GM10248 (cell line): ENCODE measurements at regions not wholly inside any gene's neighbourhood (a gene's known extent, or its start where the extent isn't known, plus 50 kb on each side); places are given as distances from the start of the nearest gene placed in this dataset.

Experiments used
- CTCF ChIA-PET: fragments of 300-600 bp; sonication (Branson Sonifier 250); formaldehyde crosslinking; extraction: SDS; loops from one replicate; lab custom pipeline; 2021; ENCODE audit warnings: antibody characterized with exemption; lab: Yijun Ruan, JAX
- POLR2A ChIA-PET: fragments of 350-650 bp; sonication (Branson Sonifier 250); formaldehyde crosslinking; extraction: SDS; loops from one replicate; lab custom pipeline; 2020; ENCODE audit warnings: antibody characterized with exemption; lab: Yijun Ruan, JAX
- DNase-seq: peaks from one replicate; pipeline ENCODE4 v3.0.0; 2012; ENCODE audit errors: extremely low spot score
- CTCF ChIP-seq: IDR thresholded peaks from 2 replicates; pipeline ENCODE4 v1.5.1; 2012; ENCODE audit warnings: mild to moderate bottlenecking, low read depth; ENCODE audit errors: extremely low read depth, missing control alignments, control extremely low read depth

- no peak for DNase-seq
- ChIA-PET CTCF (no interaction called here), POLR2A (no interaction called here)
- TF ChIP-seq CTCF: no peak
Measured at GRCh38 chr17:79524213-79525187, 86.4 kb downstream of the RBFOX3 start.

- ChIA-PET POLR2A (no interaction called here), CTCF (no interaction called here)
- no peak for TF ChIP-seq CTCF
- DNase-seq: no peak
Measured at GRCh38 chr17:79522414-79522813, 88.4 kb downstream of the RBFOX3 start.

GRCh38 chr17:79521225-79521624 lies 89.6 kb downstream of the RBFOX3 start:
- CTCF ChIA-PET: interaction anchor here (1.1 kb wide), 1 partner anchor 72 kb away, joined by 3 read pairs; no protein-coding TSS in a partner anchor
- TF ChIP-seq CTCF: no peak
- POLR2A ChIA-PET: no interaction called here
- no peak for DNase-seq

- TF ChIP-seq CTCF: no peak
- ChIA-PET CTCF (interaction anchor here (1.1 kb wide), 1 partner anchor 72 kb away, joined by 3 read pairs; no protein-coding TSS in a partner anchor), POLR2A (no interaction called here)
- DNase-seq: no peak
Measured at GRCh38 chr17:79520167-79521165, 90.4 kb downstream of the RBFOX3 start.

- no peak for TF ChIP-seq CTCF
- no peak for DNase-seq
- CTCF ChIA-PET: no interaction called here
- POLR2A ChIA-PET: interaction anchor here (0.6 kb wide), 1 partner anchor 1829 kb away, joined by 3 read pairs; no protein-coding TSS in a partner anchor
Measured at GRCh38 chr17:79519601-79520000, 91.2 kb downstream of the RBFOX3 start.
